Fibroblast of peridontal ligament (primary cell): ENCODE measurements at regions not wholly inside any gene's neighbourhood (a gene's known extent, or its start where the extent isn't known, plus 50 kb on each side); places are given as distances from the start of the nearest gene placed in this dataset.

Source experiments
- DNase-seq: peaks from one replicate; pipeline ENCODE4 v3.0.0-alpha.2; 2010; ENCODE audit errors: extremely low read depth

DNA sequence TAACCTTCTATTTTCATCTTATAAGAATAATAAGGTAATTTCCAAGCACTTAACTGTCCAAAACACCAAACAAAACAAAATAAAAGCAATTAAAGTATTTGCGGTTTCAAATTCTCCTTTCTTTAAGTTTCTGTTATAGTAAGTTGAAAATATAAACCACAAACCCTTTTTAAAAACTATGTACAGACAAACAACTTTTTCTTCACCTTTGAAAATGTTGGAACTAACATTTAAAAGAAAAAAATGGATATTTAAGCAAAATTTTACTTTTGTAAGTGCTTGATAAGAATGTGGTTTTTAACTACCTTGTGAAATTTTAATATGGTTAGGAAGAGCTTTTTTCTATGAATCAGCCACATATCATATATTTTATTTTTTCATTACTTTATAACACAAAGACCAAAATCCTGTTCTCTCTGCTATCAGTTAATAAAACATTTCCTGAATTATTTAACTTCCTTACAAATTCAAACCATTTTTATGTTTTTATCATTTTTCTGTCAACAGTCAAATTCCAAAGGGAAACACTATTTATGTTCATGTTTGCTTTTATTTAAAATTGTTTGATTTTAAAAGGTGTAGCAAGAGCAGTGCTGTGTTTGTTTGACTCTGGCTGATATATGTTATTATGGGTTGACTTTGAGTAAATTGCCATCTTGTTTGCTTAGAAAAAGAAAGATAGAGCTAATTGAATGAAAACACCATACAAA, 554.1 kb upstream of the KLHL1 start:
- no peak for DNase-seq

DNA sequence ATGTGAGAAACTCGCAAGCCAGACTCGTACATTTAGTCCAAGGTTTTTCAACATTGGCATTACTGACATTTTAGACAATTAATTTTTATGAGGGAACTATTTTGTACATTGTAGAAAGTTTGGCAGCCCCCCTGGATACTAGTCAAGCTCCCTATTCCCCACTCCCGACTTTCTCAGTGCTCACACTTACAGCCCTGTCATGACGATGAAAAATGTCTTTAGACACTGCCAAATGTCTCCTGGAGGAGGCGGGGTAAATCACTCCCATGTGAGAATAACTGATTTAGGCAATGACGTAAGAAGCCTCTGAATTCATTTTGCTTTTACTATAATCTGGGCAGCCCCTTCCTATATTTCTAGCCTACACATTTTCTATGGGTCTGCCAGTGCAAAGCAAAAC, 535.8 kb upstream of the KLHL1 start:
- DNase-seq, result no peak

DNA sequence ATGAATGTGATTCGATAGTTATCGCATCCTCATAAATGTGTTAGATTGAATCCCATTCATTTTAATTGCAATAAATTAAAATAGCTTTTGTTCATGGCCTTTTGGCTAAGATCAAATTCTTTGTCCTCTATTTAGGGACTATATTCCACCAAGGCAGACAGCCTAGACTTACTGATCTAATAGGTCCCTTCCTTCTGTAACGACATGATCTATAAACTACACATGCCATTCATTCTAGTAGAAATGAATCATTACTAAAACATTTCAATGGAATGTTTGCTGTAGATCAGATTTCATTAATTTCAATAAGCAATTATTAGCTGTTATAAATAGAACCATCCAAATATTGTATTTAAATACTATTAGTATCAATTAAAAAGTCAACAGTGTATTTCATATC, 526.6 kb upstream of the KLHL1 start:
- no peak for DNase-seq

DNA sequence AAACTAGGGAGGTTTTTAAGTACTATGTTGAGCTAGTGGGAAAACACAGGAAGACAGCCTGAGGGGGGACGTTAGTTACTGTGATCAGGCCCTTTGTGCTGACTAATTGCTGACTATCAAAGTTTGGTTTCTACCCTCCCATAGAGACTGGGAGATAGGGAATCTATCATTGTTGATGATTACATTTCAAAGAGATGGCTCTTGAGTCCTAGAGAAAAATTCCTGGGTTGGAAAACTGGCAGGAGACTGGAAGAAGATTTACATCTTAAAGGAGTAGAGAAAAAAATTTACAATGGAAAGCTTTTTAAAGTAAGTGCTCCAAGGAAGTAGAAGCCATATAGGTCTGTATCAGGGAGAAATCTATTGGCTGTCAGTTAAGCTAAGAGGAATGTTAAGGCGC, 522.0 kb upstream of the KLHL1 start:
- no peak for DNase-seq

DNA sequence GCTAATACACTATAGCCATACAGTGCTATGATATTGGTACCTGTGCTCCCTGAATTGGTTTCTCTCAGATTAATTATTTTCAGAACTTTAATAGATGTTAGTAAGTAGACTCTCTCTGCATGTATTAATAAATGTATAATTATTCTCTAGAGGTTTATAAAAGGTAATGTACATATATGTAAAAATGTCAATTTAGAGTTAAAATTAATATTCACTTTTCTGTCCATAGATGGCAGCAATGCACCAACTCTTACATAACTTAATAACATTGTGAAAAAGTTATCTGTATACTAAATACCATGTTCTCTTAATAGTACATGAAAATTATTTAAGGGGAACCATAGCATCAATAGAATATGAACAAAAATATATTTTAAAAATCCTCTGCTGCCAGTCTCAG, 515.0 kb upstream of the KLHL1 start:
- peak; percentile 4 for DNase-seq

DNA sequence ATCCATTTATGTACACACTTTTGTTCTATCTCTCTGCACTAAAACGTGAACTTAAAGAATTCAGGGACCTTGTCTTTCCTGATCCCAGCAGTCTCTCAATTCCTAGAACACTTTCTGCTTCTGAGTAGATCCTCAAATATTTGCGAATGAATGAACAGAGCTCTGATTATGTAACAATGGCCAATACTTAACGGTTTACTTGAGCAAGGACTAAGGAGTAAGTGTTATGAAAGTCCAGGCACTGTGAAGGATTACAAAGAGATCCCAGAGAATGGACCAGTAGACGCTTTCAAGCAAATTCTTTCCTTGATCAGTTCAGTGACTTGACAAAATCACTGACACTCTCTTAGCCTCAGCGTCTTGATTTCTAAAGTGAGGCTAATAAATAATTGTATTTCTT, 514.5 kb upstream of the KLHL1 start:
- DNase-seq, result no peak

GRCh38 chr13:70619936-70620335, 511.7 kb upstream of the KLHL1 start:
- no peak for DNase-seq

GRCh38 chr13:70616847-70617246, 508.6 kb upstream of the KLHL1 start:
- DNase-seq, result no peak

- no peak for DNase-seq
These were observed 505.0 kb upstream of the KLHL1 start for GRCh38 chr13:70613295-70613694.

DNA sequence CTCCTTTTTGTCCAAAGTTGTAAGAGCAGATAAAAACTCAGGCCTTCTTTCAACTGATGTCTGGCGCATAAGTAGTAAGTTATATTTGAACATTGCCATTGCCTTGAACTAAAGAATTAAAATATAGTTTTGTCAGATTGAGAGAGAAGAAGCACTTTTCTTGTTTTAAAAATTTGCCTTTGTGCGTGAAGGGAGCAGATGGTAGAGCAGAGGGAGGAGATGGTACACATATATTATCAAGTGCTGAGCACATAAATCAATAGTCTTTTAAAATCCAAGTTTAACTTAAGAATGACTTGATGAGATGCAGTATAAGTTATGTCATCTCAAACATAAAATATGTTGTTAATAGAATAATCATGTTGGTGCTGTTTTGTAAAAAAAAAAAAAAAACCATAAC, 504.6 kb upstream of the KLHL1 start:
- DNase-seq, result no peak

- no peak for DNase-seq
These were observed 496.2 kb upstream of the KLHL1 start for GRCh38 chr13:70604448-70604847.

- no peak for DNase-seq
These were observed 485.5 kb upstream of the KLHL1 start for GRCh38 chr13:70593716-70594115.

DNA sequence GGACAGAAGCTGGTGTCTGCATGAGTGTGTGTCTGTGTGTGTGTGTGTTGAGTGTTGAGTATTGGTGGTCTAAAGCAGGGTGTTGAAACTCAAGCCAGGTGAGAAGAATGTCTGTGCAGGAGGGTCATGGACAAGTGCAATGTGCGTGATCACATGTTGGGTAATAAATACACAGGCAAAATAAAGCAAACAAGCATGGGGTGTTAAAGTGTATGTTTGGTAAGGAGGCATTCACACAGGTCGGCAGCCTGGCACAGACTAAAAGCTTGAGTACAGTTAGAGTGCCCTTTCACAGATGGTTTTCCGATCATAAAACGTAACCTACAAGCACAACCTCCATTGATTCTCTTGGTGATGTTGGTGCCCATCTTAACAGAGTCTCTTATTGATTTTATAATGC, 476.9 kb upstream of the KLHL1 start:
- DNase-seq, result no peak

GRCh38 chr13:70580825-70581224, 472.6 kb upstream of the KLHL1 start:
- DNase-seq, result no peak

- no peak for DNase-seq
These were observed 471.7 kb upstream of the KLHL1 start for GRCh38 chr13:70579941-70580340.

GRCh38 chr13:70571221-70571620, 463.0 kb upstream of the KLHL1 start:
- DNase-seq, result no peak

DNA sequence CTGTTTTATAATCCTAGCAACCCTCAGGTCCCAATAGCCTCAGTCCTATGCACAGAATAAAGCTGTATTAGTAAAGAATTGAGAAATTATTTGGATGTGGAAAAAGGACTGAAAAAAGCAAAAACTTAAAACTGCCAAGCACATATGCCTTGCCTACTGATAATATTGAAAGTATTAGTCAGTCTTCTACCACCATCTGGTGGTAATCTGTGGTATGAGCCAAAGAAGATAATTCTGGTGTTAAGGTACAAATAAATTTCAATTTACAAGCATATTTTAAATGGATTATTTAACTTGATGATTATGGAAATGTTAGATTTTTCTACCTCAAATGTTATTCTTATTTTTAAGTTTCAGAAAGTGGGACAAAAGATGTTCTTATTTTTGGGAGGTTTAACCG, 460.3 kb upstream of the KLHL1 start:
- DNase-seq, result peak; percentile 22

GRCh38 chr13:70544706-70545105, 436.5 kb upstream of the KLHL1 start:
- no peak for DNase-seq

GRCh38 chr13:70541451-70541850, 433.2 kb upstream of the KLHL1 start:
- no peak for DNase-seq

DNA sequence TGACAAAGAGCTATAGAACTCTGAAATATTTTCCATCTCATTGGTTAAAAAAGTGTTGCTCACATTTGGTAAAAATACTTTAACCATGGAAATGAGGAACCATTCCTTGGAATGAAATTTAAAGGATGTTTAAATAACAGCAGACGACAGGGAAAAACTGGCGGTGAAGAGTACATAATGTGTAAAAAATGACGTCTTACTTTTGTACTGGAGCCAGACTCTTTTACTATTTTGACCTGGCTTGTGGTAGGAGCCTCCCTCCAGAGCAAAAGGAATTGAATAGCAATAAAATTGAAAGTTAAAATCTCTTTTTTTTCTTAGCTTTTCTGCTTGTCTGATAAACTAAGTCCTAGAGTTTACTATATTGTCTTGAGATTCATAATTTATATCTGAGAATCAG, 426.2 kb upstream of the KLHL1 start:
- DNase-seq, result no peak

- no peak for DNase-seq
These were observed 421.4 kb upstream of the KLHL1 start for GRCh38 chr13:70529652-70530051.

DNA sequence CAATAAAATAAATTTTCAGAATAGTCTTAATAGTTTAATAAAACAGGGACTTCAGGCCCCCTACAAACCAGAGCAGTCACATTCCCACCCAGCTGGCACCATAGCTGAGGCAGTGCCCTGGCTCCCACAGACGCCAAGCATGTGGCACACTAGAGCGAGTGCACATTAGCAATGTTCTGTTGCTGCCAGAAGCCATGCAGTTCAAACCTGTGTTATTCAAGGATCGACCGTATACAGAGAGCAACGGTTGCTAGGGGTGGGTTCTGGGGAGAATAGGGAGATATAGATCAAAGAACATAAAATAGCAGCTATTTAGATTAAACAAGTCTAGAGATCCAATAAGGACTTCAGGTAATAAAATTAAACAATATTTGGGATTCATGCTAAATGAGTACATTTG, 419.3 kb upstream of the KLHL1 start:
- no peak for DNase-seq

DNA sequence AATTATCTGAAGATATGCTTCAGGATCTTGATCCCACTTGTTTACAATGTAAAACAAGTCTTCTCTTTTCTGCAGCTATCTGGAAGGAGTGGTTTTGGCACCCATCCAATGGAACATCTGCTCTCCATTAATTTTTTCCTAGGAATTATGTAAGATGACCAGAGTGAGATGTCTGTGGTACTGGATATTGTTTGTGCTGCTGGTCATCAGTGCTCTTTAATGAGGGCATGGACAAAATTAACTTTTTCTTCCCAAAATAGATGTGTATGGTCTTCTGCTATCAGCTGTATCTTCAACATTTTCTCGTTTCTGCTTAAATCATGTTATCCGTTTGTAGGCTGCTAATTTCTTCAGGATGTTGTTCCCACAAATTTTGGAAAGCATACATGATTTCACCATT, 415.4 kb upstream of the KLHL1 start:
- DNase-seq, result no peak

- DNase-seq, result no peak
These were observed 412.2 kb upstream of the KLHL1 start for GRCh38 chr13:70520275-70521036.
